Skeletal muscle tissue (tissue), 3 donors: ENCODE measurements at regions not wholly inside any gene's neighbourhood (a gene's known extent, or its start where the extent isn't known, plus 50 kb on each side); places are given as distances from the start of the nearest gene placed in this dataset.

ENCODE experiments used
- H3K27ac ChIP-seq: one replicate; pipeline ENCODE4 v1.7.0; 2013; ENCODE audit warnings: mild to moderate bottlenecking, low read depth, low read length, inconsistent platforms
- H3K27me3 ChIP-seq, 3 donors: one replicate each; pipeline ENCODE4 v1.7.0; 2013; ENCODE audit warnings: low read length in 3 of 3; ENCODE audit not compliant: control insufficient read depth in 3 of 3, insufficient read depth in 3 of 3
- H3K36me3 ChIP-seq, 3 donors: one replicate each; pipeline ENCODE4 v1.7.0; 2013; ENCODE audit warnings: low read length in 3 of 3; ENCODE audit not compliant: control insufficient read depth in 3 of 3, insufficient read depth in 3 of 3
- H3K4me1 ChIP-seq, 3 donors: one replicate each; pipeline ENCODE4 v1.7.0; 2013; ENCODE audit warnings: low read length in 3 of 3, mild to moderate bottlenecking in 3 of 3; ENCODE audit not compliant: control insufficient read depth in 3 of 3, insufficient read depth in 3 of 3
- H3K4me3 ChIP-seq, 3 donors: one replicate each; pipeline ENCODE4 v1.7.0; 2013; ENCODE audit warnings: low read length in 3 of 3
- H3K9ac ChIP-seq, 3 donors: one replicate each; pipeline ENCODE4 v1.7.0; 2013; ENCODE audit warnings: low read length in 3 of 3, mild to moderate bottlenecking in 3 of 3, moderate library complexity in 2 of 3, low read depth in 1 of 3
- H3K9me3 ChIP-seq, 3 donors: one replicate each; pipeline ENCODE4 v1.7.0; 2013; ENCODE audit warnings: low read length in 3 of 3; ENCODE audit not compliant: control insufficient read depth in 3 of 3
- donor health status: Osteomylitis.

DNA sequence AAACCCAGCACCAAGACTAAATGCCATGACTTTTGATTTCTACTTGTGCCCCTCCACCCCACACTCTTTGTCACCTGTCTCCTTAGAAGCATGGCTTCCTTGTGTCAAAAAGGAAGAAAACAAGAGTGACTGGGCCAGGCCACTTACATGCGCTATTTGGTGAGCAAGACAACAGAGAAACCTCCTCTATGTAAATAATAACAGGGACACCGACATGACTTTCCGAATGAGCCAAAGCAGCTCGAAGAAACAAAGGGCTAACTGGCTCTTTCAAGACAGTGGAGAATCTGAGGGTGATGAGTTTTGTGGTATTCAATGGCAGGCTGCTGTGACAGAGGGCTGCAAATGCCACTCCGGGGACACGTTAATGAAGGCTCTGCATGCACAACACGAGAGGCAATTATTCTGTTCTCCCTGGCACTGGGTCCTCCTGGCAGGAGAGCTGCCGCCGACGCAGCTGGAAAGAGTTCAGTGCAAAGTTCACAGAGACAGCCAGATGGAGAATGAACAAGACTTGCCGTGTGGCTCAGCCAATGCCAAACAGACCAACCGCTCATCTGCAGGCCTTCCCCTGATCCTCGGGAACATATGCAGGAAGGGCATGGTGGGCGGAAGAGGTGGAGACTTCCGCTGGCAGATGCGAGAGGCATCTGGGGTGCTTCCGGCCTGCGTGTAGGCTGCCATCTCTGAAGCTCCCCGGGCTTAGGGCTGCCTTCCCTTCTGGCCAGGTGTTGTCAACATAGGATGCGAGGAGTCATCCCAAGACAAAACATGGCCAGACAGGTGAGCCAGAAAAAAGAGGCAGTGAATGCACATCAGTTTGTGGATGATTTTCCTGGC is 59.1 kb upstream of the SMNDC1 start:
- no peak overlapping the region for H3K27ac ChIP-seq
- no peaks in the 10 kb centered on the region for H3K36me3 ChIP-seq
- peaks cover 0 to 6% (median 0%) of the 10 kb centered on the region in 3 donors for H3K27me3 ChIP-seq
- peak overlapping the region in 2 of 3 donors; percentile 0 to 56 for H3K4me3 ChIP-seq
- no peaks in the 10 kb centered on the region for H3K9me3 ChIP-seq
- H3K9ac ChIP-seq, result no peak overlapping the region
- H3K4me1 ChIP-seq, result peaks cover 4 to 9% (median 5%) of the 10 kb centered on the region in 3 donors

DNA sequence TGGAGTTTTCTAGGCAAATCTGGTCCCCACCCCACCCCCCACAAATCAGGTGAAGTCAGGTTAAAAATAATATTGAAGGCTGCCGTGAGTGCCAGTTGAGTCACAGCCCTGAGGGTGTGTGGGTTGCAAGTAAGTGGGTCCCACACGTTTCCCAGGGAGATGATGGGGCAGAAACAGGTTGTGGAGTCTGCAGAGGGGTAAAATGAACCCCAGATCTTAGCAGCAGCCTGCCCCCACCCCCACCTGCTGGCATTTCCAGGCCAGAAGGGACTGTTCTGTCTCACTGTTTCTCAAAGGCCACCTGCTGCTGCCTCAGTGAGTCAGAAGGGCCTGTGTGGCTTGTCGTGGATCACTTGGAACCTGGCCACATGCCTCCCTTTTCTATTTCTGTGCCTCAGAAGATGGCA is 59.8 kb upstream of the SMNDC1 start:
- Histone ChIP-seq H3K4me1 (peaks cover 4 to 9% (median 5%) of the 10 kb centered on the region in 3 donors), H3K9me3 (no peaks in the 10 kb centered on the region), H3K36me3 (no peaks in the 10 kb centered on the region), H3K27me3 (peaks cover 0 to 3% (median 0%) of the 10 kb centered on the region in 3 donors), H3K27ac (no peak overlapping the region), H3K9ac (no peak overlapping the region), H3K4me3 (no peak overlapping the region)

GRCh38 chr10:110365356-110366143 is 60.8 kb upstream of the SMNDC1 start:
- Histone ChIP-seq H3K9me3 (no peaks in the 10 kb centered on the region), H3K4me1 (peaks cover 4 to 9% (median 5%) of the 10 kb centered on the region in 3 donors), H3K9ac (no peak overlapping the region), H3K27me3 (peaks cover 0 to 3% (median 0%) of the 10 kb centered on the region in 3 donors), H3K4me3 (no peak overlapping the region), H3K27ac (no peak overlapping the region), H3K36me3 (no peaks in the 10 kb centered on the region)

DNA sequence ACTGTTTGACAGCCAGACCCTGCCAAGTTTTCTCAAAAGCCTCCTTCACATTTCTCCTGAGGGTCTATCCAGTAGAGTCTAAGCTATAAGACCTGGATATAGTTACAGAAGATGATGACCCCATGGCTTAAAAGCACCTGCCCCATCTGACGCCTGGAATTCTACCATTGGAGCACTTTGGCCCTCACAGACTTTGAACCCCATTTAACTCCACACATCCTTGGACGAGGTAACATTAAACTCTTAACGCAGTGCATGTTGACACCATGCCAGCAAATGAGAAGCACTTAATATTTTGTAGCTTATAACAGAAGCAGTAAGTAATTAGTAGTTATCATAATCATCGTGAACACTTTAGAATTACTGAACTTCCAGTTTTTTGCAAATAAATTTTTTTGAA is 61.9 kb upstream of the SMNDC1 start:
- no peaks in the 10 kb centered on the region for H3K27me3 ChIP-seq
- H3K4me1 ChIP-seq, result peaks cover 4 to 9% (median 5%) of the 10 kb centered on the region in 3 donors
- no peaks in the 10 kb centered on the region for H3K36me3 ChIP-seq
- no peak overlapping the region for H3K27ac ChIP-seq
- H3K4me3 ChIP-seq, result no peak overlapping the region
- H3K9ac ChIP-seq, result no peak overlapping the region
- no peaks in the 10 kb centered on the region for H3K9me3 ChIP-seq

DNA sequence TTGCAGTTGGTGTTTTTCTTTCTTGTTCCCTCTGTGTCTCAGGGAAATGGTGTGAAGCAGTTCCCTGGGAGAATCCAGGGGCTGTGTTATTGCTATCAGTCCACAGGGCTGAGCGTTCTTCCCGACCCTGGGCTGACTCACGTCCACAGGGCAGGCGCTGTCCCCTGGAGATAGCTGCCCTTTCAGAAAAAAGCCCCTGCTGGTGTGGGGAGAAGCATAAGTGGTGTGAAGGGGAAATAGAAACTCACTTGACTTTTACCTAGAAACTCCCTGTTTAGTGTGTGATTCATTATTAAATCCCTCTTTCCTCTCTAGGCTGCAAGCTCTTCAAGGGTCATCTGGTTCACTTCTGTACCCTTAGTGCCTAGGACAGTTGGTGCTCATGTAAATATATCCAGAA is 63.3 kb upstream of the SMNDC1 start:
- H3K9ac ChIP-seq, result no peak overlapping the region
- H3K27ac ChIP-seq, result no peak overlapping the region
- no peaks in the 10 kb centered on the region for H3K27me3 ChIP-seq

GRCh38 chr10:110368556-110368955 is 63.8 kb upstream of the SMNDC1 start:
- Histone ChIP-seq H3K27me3 (no peaks in the 10 kb centered on the region), H3K4me1 (peaks cover 4 to 9% (median 5%) of the 10 kb centered on the region in 3 donors), H3K27ac (no peak overlapping the region), H3K36me3 (no peaks in the 10 kb centered on the region), H3K4me3 (no peak overlapping the region), H3K9me3 (no peaks in the 10 kb centered on the region), H3K9ac (no peak overlapping the region)

More for the DNA sequence above, 63.3 kb upstream of the SMNDC1 start:
- Histone ChIP-seq H3K36me3 (no peaks in the 10 kb centered on the region), H3K4me1 (peaks cover 4 to 9% (median 5%) of the 10 kb centered on the region in 3 donors), H3K4me3 (no peak overlapping the region), H3K9me3 (no peaks in the 10 kb centered on the region)

- no peak overlapping the region for H3K4me3 ChIP-seq
- H3K4me1 ChIP-seq, result no peaks in the 10 kb centered on the region
- H3K27me3 ChIP-seq, result no peaks in the 10 kb centered on the region
- H3K27ac ChIP-seq, result no peak overlapping the region
- no peaks in the 10 kb centered on the region for H3K36me3 ChIP-seq
- H3K9me3 ChIP-seq, result no peaks in the 10 kb centered on the region
- H3K9ac ChIP-seq, result no peak overlapping the region
Observed at GRCh38 chr10:110370006-110370405, 65.3 kb upstream of the SMNDC1 start.

GRCh38 chr10:110372656-110373055 is 67.9 kb upstream of the SMNDC1 start:
- Histone ChIP-seq H3K4me3 (no peak overlapping the region), H3K9ac (no peak overlapping the region)

GRCh38 chr10:110373059-110373458 is 68.3 kb upstream of the SMNDC1 start:
- Histone ChIP-seq H3K9me3 (no peaks in the 10 kb centered on the region), H3K27me3 (peaks cover 0 to 3% (median 0%) of the 10 kb centered on the region in 3 donors), H3K36me3 (no peaks in the 10 kb centered on the region), H3K4me3 (no peak overlapping the region), H3K27ac (no peak overlapping the region), H3K9ac (no peak overlapping the region), H3K4me1 (peaks cover 2 to 8% (median 7%) of the 10 kb centered on the region in 3 donors)

More at GRCh38 chr10:110372656-110373055, 67.9 kb upstream of the SMNDC1 start:
- H3K27me3 ChIP-seq, result peaks cover 0 to under 1% (median 0%) of the 10 kb centered on the region in 3 donors
- H3K27ac ChIP-seq, result no peak overlapping the region
- no peaks in the 10 kb centered on the region for H3K9me3 ChIP-seq
- no peaks in the 10 kb centered on the region for H3K36me3 ChIP-seq
- H3K4me1 ChIP-seq, result peaks cover 2 to 8% (median 7%) of the 10 kb centered on the region in 3 donors
